ENCODE measurements at regions not wholly inside any gene's neighbourhood (a gene's known extent, or its start where the extent isn't known, plus 50 kb on each side); places are given as distances from the start of the nearest gene placed in this dataset.
A peak's percentile ranks its signal among the peaks of the same experiment; 100 is the strongest.

GRCh38 chr10:31081937-31082840 lies 50.5 kb upstream of the ZNF438 start:
- no peaks in the 10 kb centered on the region for H4K20me1 ChIP-seq (ENCODE audit: insufficient read depth, low read depth, low read length)
- H3K4me1 ChIP-seq (ENCODE audit: low read length) = no peaks in the 10 kb centered on the region
- DNase-seq = no peak
- H3K9me2 ChIP-seq (replicated peaks; ENCODE audit: insufficient read depth, low read length) = no peaks in the 10 kb centered on the region
- no peak overlapping the region for H3K4me2 ChIP-seq (ENCODE audit: low read depth, low read length, poor library complexity, severe bottlenecking)
- no peaks in the 10 kb centered on the region for H3K36me3 ChIP-seq (ENCODE audit: insufficient read depth, low read length)
- no peak overlapping the region for H3K4me3 ChIP-seq (ENCODE audit: low read length)
- no peak overlapping the region for H3K9ac ChIP-seq (ENCODE audit: low read length)
- H3K9me3 ChIP-seq (ENCODE audit: low read length) = no peaks in the 10 kb centered on the region
- no peaks in the 10 kb centered on the region for H3K79me2 ChIP-seq (ENCODE audit: low read length)
- no peaks in the 10 kb centered on the region for H3K27me3 ChIP-seq (ENCODE audit: low read length)
- no peak overlapping the region for H2AFZ ChIP-seq (ENCODE audit: low read length)
- no peak overlapping the region for H3K27ac ChIP-seq (ENCODE audit: low read length)

DNA sequence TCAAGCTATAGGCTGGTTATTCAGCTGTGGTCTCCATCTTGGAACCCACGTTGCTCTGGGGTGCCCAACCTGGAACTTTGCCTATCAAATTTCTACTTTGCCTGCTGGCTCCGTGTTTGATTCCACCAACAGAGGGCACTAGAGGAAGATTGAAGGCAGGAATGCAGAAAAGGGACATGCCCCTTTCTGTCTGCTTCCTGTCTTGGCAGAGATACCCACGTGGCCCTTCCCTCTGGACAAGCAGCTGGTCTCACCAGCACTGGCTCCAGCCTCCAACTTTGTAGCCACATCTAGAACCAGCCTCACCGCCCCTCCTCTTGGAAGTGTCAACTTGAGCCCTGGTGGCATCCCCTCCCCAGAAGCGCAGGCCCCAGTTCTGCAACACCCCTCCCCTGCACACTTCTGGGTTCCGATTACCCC lies 52.1 kb upstream of the ZNF438 start:
- Histone ChIP-seq H2AFZ (ENCODE audit: low read length) (no peak overlapping the region), H3K4me2 (ENCODE audit: low read depth, low read length, poor library complexity, severe bottlenecking) (no peak overlapping the region), H3K9ac (ENCODE audit: low read length) (no peak overlapping the region), H3K36me3 (ENCODE audit: insufficient read depth, low read length) (no peaks in the 10 kb centered on the region), H3K4me3 (ENCODE audit: low read length) (no peak overlapping the region), H3K9me3 (ENCODE audit: low read length) (no peaks in the 10 kb centered on the region), H3K4me1 (ENCODE audit: low read length) (no peaks in the 10 kb centered on the region), H3K79me2 (ENCODE audit: low read length) (no peaks in the 10 kb centered on the region), H3K27ac (ENCODE audit: low read length) (no peak overlapping the region), H3K27me3 (ENCODE audit: low read length) (no peaks in the 10 kb centered on the region), H3K9me2 (replicated peaks; ENCODE audit: insufficient read depth, low read length) (no peaks in the 10 kb centered on the region), H4K20me1 (ENCODE audit: insufficient read depth, low read depth, low read length) (no peaks in the 10 kb centered on the region)
- peak; percentile 77 for DNase-seq

- H3K9ac ChIP-seq (ENCODE audit: low read length) = no peak overlapping the region
- H3K9me2 ChIP-seq (replicated peaks; ENCODE audit: insufficient read depth, low read length) = no peaks in the 10 kb centered on the region
- no peak for DNase-seq
- no peaks in the 10 kb centered on the region for H3K27me3 ChIP-seq (ENCODE audit: low read length)
- H2AFZ ChIP-seq (ENCODE audit: low read length) = no peak overlapping the region
- H3K27ac ChIP-seq (ENCODE audit: low read length) = no peak overlapping the region
- H4K20me1 ChIP-seq (ENCODE audit: insufficient read depth, low read depth, low read length) = no peaks in the 10 kb centered on the region
- no peaks in the 10 kb centered on the region for H3K4me1 ChIP-seq (ENCODE audit: low read length)
- no peak overlapping the region for H3K4me3 ChIP-seq (ENCODE audit: low read length)
- no peaks in the 10 kb centered on the region for H3K79me2 ChIP-seq (ENCODE audit: low read length)
- H3K36me3 ChIP-seq (ENCODE audit: insufficient read depth, low read length) = no peaks in the 10 kb centered on the region
- H3K9me3 ChIP-seq (ENCODE audit: low read length) = no peaks in the 10 kb centered on the region
- H3K4me2 ChIP-seq (ENCODE audit: low read depth, low read length, poor library complexity, severe bottlenecking) = no peak overlapping the region
Measured at GRCh38 chr10:31087011-31087410, 55.3 kb upstream of the ZNF438 start.

DNA sequence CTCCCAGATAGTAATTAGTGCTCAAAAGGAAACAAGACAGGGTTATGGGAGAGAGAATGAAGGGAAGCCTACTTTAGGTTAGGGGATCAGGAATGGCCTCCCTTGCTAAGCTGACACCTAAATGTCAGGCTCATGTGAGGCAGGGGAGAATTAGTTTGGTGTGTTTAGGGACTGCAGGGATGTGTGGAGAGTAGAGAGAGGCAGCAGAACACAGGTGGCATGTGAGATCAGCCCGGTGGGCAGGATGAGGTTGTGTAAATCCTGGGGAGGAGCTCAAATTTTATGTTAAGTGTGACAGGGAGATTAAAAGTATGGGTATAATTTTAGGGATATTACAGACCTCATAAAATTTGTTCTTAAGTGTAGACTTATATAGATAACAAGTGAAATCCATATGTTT lies 56.2 kb upstream of the ZNF438 start:
- no peaks in the 10 kb centered on the region for H4K20me1 ChIP-seq (ENCODE audit: insufficient read depth, low read depth, low read length)
- no peak for DNase-seq
- no peak overlapping the region for H3K27ac ChIP-seq (ENCODE audit: low read length)
- no peaks in the 10 kb centered on the region for H3K36me3 ChIP-seq (ENCODE audit: insufficient read depth, low read length)
- no peaks in the 10 kb centered on the region for H3K4me1 ChIP-seq (ENCODE audit: low read length)
- H3K9ac ChIP-seq (ENCODE audit: low read length) = no peak overlapping the region
- H3K9me3 ChIP-seq (ENCODE audit: low read length) = no peaks in the 10 kb centered on the region
- no peak overlapping the region for H2AFZ ChIP-seq (ENCODE audit: low read length)
- H3K79me2 ChIP-seq (ENCODE audit: low read length) = no peaks in the 10 kb centered on the region
- no peaks in the 10 kb centered on the region for H3K27me3 ChIP-seq (ENCODE audit: low read length)
- no peak overlapping the region for H3K4me3 ChIP-seq (ENCODE audit: low read length)
- H3K9me2 ChIP-seq (replicated peaks; ENCODE audit: insufficient read depth, low read length) = no peaks in the 10 kb centered on the region
- H3K4me2 ChIP-seq (ENCODE audit: low read depth, low read length, poor library complexity, severe bottlenecking) = no peak overlapping the region

GRCh38 chr10:31090894-31091607 lies 59.4 kb upstream of the ZNF438 start:
- Histone ChIP-seq H3K9ac (ENCODE audit: low read length) (no peak overlapping the region), H3K4me2 (ENCODE audit: low read depth, low read length, poor library complexity, severe bottlenecking) (no peak overlapping the region), H3K4me1 (ENCODE audit: low read length) (no peaks in the 10 kb centered on the region), H3K27ac (ENCODE audit: low read length) (no peak overlapping the region), H3K9me3 (ENCODE audit: low read length) (no peaks in the 10 kb centered on the region), H2AFZ (ENCODE audit: low read length) (no peak overlapping the region), H3K79me2 (ENCODE audit: low read length) (no peaks in the 10 kb centered on the region), H3K9me2 (replicated peaks; ENCODE audit: insufficient read depth, low read length) (no peaks in the 10 kb centered on the region), H3K36me3 (ENCODE audit: insufficient read depth, low read length) (no peaks in the 10 kb centered on the region), H4K20me1 (ENCODE audit: insufficient read depth, low read depth, low read length) (no peaks in the 10 kb centered on the region), H3K27me3 (ENCODE audit: low read length) (no peaks in the 10 kb centered on the region), H3K4me3 (ENCODE audit: low read length) (no peak overlapping the region)
- no peak for DNase-seq

DNA sequence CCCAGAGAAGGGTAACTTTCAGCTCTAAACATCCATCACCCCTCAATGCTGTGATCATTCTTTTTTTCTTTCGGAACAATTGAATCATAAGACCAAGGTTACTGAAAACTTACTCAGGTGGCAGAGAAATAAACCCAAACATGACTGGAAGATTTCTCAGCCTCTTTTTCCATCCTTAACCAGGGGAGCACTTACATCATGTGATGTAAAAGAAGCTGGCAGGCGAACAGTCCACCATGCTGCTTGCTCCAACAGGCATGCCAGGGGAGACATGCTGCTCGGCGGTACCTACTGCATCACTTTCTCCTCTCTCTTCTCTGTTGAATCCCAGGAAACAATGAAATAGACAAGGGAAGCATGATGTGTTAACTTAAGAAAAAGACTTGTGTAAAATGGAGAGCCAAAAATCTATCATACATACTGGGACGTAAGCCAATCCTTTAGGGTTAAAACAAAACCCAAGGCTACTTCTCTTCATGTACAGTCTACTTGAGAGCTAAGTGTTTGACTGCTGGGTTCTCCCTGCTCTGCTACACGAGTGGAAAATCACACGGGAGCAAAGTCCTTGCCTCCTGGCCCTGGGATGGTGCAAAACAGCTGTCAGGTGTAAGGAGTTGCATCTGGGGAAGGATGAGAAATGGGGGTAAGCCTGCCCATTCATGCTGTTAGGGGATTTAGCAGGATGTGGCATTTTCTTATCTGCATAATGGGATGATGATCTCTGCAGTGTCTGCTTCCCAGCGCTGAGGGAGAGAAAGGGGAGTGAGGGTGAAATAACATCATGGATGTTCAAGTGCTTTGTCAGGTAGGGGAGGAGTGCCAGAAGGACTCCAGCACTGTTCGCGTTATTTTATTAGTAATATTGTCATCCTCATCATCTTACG lies 64.3 kb upstream of the ZNF438 start:
- H4K20me1 ChIP-seq (ENCODE audit: insufficient read depth, low read depth, low read length) = no peaks in the 10 kb centered on the region
- H3K9ac ChIP-seq (ENCODE audit: low read length) = no peak overlapping the region
- H3K79me2 ChIP-seq (ENCODE audit: low read length) = no peaks in the 10 kb centered on the region
- no peak overlapping the region for H3K27ac ChIP-seq (ENCODE audit: low read length)
- DNase-seq = no peak
- H2AFZ ChIP-seq (ENCODE audit: low read length) = no peak overlapping the region
- H3K4me3 ChIP-seq (ENCODE audit: low read length) = no peak overlapping the region
- no peaks in the 10 kb centered on the region for H3K4me1 ChIP-seq (ENCODE audit: low read length)
- H3K9me2 ChIP-seq (replicated peaks; ENCODE audit: insufficient read depth, low read length) = no peaks in the 10 kb centered on the region
- no peak overlapping the region for H3K4me2 ChIP-seq (ENCODE audit: low read depth, low read length, poor library complexity, severe bottlenecking)
- H3K36me3 ChIP-seq (ENCODE audit: insufficient read depth, low read length) = no peaks in the 10 kb centered on the region
- H3K9me3 ChIP-seq (ENCODE audit: low read length) = no peaks in the 10 kb centered on the region
- H3K27me3 ChIP-seq (ENCODE audit: low read length) = no peaks in the 10 kb centered on the region

- Histone ChIP-seq H3K9me3 (ENCODE audit: low read length) (no peaks in the 10 kb centered on the region), H3K4me3 (ENCODE audit: low read length) (no peak overlapping the region), H3K27me3 (ENCODE audit: low read length) (no peaks in the 10 kb centered on the region), H3K36me3 (ENCODE audit: insufficient read depth, low read length) (no peaks in the 10 kb centered on the region), H4K20me1 (ENCODE audit: insufficient read depth, low read depth, low read length) (no peaks in the 10 kb centered on the region), H3K4me2 (ENCODE audit: low read depth, low read length, poor library complexity, severe bottlenecking) (no peak overlapping the region), H3K27ac (ENCODE audit: low read length) (no peak overlapping the region), H3K79me2 (ENCODE audit: low read length) (no peaks in the 10 kb centered on the region), H3K4me1 (ENCODE audit: low read length) (no peaks in the 10 kb centered on the region), H3K9ac (ENCODE audit: low read length) (no peak overlapping the region), H2AFZ (ENCODE audit: low read length) (no peak overlapping the region), H3K9me2 (replicated peaks; ENCODE audit: insufficient read depth, low read length) (no peaks in the 10 kb centered on the region)
- DNase-seq = no peak
Measured at GRCh38 chr10:31098046-31098445, 66.4 kb upstream of the ZNF438 start.

DNA sequence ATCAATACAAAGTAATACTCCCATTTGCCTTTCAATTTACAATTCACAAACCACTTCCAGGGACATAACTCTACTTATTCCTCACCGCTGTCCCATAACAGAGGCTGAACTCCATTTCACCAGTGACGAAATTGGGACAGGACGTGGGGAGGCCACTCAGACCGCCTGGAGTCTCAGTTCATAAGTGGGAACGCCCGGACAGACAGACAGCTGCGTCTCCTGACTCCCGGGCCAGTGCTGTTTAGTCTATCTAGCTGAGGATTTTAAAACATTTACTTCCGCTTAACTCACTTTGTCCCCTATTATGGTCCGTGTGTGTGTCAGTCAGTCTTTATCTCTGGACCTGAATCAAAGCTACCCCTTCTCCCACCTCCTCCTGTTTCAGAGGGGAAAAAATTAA lies 67.4 kb upstream of the ZNF438 start:
- H3K27ac ChIP-seq (ENCODE audit: low read length) = no peak overlapping the region
- no peaks in the 10 kb centered on the region for H3K4me1 ChIP-seq (ENCODE audit: low read length)
- DNase-seq = no peak
- H3K9me2 ChIP-seq (replicated peaks; ENCODE audit: insufficient read depth, low read length) = no peaks in the 10 kb centered on the region
- H3K79me2 ChIP-seq (ENCODE audit: low read length) = no peaks in the 10 kb centered on the region
- no peak overlapping the region for H3K4me2 ChIP-seq (ENCODE audit: low read depth, low read length, poor library complexity, severe bottlenecking)
- no peaks in the 10 kb centered on the region for H3K36me3 ChIP-seq (ENCODE audit: insufficient read depth, low read length)
- no peak overlapping the region for H3K9ac ChIP-seq (ENCODE audit: low read length)
- H2AFZ ChIP-seq (ENCODE audit: low read length) = no peak overlapping the region
- no peak overlapping the region for H3K4me3 ChIP-seq (ENCODE audit: low read length)
- no peaks in the 10 kb centered on the region for H3K9me3 ChIP-seq (ENCODE audit: low read length)
- no peaks in the 10 kb centered on the region for H3K27me3 ChIP-seq (ENCODE audit: low read length)
- H4K20me1 ChIP-seq (ENCODE audit: insufficient read depth, low read depth, low read length) = no peaks in the 10 kb centered on the region

All from Karpas-422 (cell line).